ENCODE measurements at regions not wholly inside any gene's neighbourhood (a gene's known extent, or its start where the extent isn't known, plus 50 kb on each side); places are given as distances from the start of the nearest gene placed in this dataset.

DNA sequence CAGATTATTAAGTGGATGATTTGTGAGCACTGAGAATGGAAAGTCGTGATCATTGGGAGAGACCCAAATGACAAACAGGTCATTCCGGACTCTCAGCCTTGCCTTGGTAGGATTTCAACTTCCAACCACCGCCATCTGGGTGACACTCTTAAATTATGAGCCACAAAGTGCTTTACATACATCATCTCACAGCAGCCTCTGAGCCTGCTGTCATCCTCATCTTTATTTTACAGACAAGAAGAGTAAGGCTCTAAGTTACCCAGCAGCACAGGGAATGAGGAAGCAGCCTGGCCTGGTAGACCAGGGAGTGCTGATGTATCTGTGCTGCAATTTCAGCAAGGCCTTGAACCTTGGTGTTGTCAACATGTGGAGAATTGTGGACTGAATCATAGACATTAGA lies 105.8 kb upstream of the TRIM2 start:
- no peak for TF ChIP-seq POLR2A (IDR thresholded peaks at IDR 0.05; ENCODE audit: low read length)
- TF ChIP-seq GATA1 (IDR thresholded peaks at IDR 0.05; ENCODE audit: low read depth, low read length), result no peak
